VCaP (cell line): ENCODE measurements at regions not wholly inside any gene's neighbourhood (a gene's known extent, or its start where the extent isn't known, plus 50 kb on each side); places are given as distances from the start of the nearest gene placed in this dataset.

ENCODE experiments used
- H3K27ac ChIP-seq: fragments of 450-650 bp; 2 replicates; pipeline ENCODE4 v1.5.1; 2017
- CTCF ChIP-seq: fragments of 450-650 bp; conservative IDR thresholded peaks from 2 replicates; pipeline ENCODE4 v1.5.1; 2017; ENCODE audit warnings: mild to moderate bottlenecking, moderate library complexity

GRCh38 chr13:78192716-78193115 lies 274.1 kb upstream of the EDNRB start:
- H3K27ac ChIP-seq, result no peak overlapping the region
- TF ChIP-seq CTCF, result no peak

- no peak for TF ChIP-seq CTCF
- no peak overlapping the region for H3K27ac ChIP-seq
These were observed 271.7 kb upstream of the EDNRB start for GRCh38 chr13:78190296-78190695.

- H3K27ac ChIP-seq, result no peak overlapping the region
- TF ChIP-seq CTCF, result no peak
These were observed 269.1 kb upstream of the EDNRB start for GRCh38 chr13:78187781-78188180.

GRCh38 chr13:78185700-78186099 lies 267.1 kb upstream of the EDNRB start:
- no peak overlapping the region for H3K27ac ChIP-seq
- TF ChIP-seq CTCF, result no peak

- H3K27ac ChIP-seq, result no peak overlapping the region
- no peak for TF ChIP-seq CTCF
These were observed 265.1 kb upstream of the EDNRB start for GRCh38 chr13:78183732-78184131.

GRCh38 chr13:78182813-78183212 lies 264.2 kb upstream of the EDNRB start:
- H3K27ac ChIP-seq, result no peak overlapping the region
- no peak for TF ChIP-seq CTCF

GRCh38 chr13:78177306-78177705 lies 258.7 kb upstream of the EDNRB start:
- no peak overlapping the region for H3K27ac ChIP-seq
- TF ChIP-seq CTCF, result no peak

- no peak overlapping the region for H3K27ac ChIP-seq
- TF ChIP-seq CTCF, result no peak
These were observed 258.2 kb upstream of the EDNRB start for GRCh38 chr13:78176880-78177279.
